Osteocyte (in vitro differentiated cells): ENCODE measurements at regions not wholly inside any gene's neighbourhood (a gene's known extent, or its start where the extent isn't known, plus 50 kb on each side); places are given as distances from the start of the nearest gene placed in this dataset.

ENCODE experiments used
- DNase-seq: peaks from one replicate; pipeline ENCODE4 v3.0.0; 2021; ENCODE audit warnings: mixed read lengths; ENCODE audit not compliant: unreplicated experiment; ENCODE audit errors: extremely low spot score
- H3K27ac Mint-ChIP-seq: one replicate; pipeline ENCODE4 v1.8.0; 2021; ENCODE audit warnings: mild to moderate bottlenecking, mixed read lengths; ENCODE audit not compliant: unreplicated experiment
- H3K27me3 Mint-ChIP-seq: one replicate; pipeline ENCODE4 v1.8.0; 2021; ENCODE audit warnings: mixed read lengths; ENCODE audit not compliant: unreplicated experiment
- H3K36me3 Mint-ChIP-seq: one replicate; pipeline ENCODE4 v1.8.0; 2021; ENCODE audit warnings: mixed read lengths; ENCODE audit not compliant: unreplicated experiment
- H3K4me1 Mint-ChIP-seq: one replicate; pipeline ENCODE4 v1.8.0; 2021; ENCODE audit warnings: mixed read lengths; ENCODE audit not compliant: unreplicated experiment
- H3K4me3 Mint-ChIP-seq: one replicate; pipeline ENCODE4 v1.8.0; 2021; ENCODE audit warnings: mild to moderate bottlenecking, moderate library complexity, mixed read lengths; ENCODE audit not compliant: unreplicated experiment
- H3K9me3 Mint-ChIP-seq: one replicate; pipeline ENCODE4 v1.8.0; 2021; ENCODE audit warnings: mixed read lengths; ENCODE audit not compliant: unreplicated experiment
- TF ChIP-seq, protein P1 (sequence below): fragments of 200-600 bp; sonication (generic); IDR thresholded peaks from 2 replicates; pipeline ENCODE4 v1.5.0; 2021; ENCODE audit warnings: antibody characterized with exemption, mild to moderate bottlenecking, moderate library complexity

DNA sequence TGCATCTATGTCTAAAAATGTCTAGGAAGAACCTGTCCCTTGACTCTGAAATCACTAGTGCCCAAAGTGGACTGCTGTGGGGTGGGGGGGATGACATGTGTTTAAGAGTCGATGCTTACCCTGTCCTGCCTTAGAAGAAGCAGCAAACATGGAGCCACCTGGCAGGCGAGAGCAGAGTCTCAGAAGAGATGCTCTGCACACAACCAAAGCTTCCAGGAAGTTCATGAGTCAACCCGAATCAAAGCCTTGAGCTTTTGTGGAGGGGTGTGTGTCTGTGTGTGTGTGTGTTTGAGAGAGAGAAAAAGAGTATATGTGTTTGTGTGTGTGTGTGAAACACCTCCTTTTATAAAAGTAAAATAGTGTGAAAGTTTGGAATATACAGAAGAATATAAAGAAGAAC is 269.9 kb downstream of the ALDH8A1 start:
- TF ChIP-seq, protein P1, sequence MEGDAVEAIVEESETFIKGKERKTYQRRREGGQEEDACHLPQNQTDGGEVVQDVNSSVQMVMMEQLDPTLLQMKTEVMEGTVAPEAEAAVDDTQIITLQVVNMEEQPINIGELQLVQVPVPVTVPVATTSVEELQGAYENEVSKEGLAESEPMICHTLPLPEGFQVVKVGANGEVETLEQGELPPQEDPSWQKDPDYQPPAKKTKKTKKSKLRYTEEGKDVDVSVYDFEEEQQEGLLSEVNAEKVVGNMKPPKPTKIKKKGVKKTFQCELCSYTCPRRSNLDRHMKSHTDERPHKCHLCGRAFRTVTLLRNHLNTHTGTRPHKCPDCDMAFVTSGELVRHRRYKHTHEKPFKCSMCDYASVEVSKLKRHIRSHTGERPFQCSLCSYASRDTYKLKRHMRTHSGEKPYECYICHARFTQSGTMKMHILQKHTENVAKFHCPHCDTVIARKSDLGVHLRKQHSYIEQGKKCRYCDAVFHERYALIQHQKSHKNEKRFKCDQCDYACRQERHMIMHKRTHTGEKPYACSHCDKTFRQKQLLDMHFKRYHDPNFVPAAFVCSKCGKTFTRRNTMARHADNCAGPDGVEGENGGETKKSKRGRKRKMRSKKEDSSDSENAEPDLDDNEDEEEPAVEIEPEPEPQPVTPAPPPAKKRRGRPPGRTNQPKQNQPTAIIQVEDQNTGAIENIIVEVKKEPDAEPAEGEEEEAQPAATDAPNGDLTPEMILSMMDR: no peak
- no peak overlapping the region for H3K4me3 Mint-ChIP-seq
- no peaks in the 10 kb centered on the region for H3K27me3 Mint-ChIP-seq
- H3K4me1 Mint-ChIP-seq: peaks cover 67% of the 10 kb centered on the region
- H3K9me3 Mint-ChIP-seq: no peaks in the 10 kb centered on the region
- H3K27ac Mint-ChIP-seq: peak overlapping the region; percentile 92
- H3K36me3 Mint-ChIP-seq: no peaks in the 10 kb centered on the region
- no peak for DNase-seq

DNA sequence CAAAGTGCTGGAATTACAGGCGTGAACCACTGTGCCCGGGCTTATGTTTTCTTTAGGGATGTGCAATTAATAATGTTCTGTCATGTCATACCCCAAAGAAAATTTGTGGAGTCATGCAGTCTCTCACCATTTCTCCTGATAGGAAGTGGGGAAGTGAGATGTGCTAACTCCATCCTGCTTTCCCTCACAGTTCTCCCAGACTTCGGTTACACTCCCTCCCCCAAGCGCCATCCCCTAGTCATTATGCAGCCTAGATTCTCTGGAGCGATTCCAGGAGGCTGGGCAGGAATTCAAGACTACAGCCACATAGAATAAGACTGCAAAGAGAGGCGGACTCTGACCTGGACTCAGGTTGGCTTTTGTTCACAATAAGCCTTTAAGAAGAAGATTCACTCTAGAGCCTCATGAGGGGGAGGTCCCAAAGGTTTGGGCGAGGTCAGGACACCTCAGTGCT is 271.4 kb downstream of the ALDH8A1 start:
- TF ChIP-seq, protein P1: no peak
- no peak for DNase-seq
- no peaks in the 10 kb centered on the region for H3K27me3 Mint-ChIP-seq

DNA sequence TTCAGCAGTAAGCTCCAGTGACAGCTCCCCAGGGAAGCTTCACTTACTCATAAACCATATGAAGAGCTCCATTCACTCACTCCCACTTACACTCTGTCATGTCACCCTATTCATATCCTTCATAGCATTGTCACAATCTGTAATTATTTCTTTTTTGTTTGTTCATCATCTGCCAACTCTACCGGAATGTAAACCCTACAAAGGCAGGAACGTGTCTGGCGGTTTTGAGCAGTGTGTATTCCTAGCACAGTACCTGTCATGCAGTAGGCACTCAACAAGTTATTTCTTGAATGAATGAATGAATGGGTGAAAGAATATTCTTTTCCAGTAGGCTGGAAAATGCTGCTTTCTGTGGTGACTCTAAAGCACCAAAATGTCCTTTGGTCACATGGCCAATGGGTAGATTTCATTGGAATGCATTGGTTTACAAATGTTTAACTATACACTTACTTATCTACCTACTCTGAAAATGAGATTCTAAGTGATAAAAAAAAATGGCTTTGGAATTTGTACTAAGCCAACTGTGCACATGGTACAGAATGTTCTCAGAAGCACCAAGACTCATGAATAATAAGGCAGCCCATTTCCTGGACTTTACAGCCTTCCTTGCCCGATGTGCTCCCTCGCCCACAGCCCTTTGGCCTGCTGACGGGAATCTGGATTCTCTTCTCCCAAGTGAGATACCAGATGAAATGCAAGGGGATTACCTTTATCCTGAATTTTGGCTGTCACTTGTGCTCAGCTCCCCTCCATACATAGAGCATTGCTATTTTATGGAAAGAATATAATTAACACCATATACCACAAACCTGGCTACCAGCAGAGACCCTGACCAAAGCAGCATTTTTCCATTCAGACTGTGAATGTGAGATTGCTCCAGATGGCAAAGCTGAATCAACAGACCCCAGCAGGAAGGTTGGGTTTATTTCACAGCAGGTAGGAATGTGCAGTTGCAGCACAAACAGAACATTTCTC is 273.3 kb downstream of the ALDH8A1 start:
- DNase-seq: peak; percentile 85
- TF ChIP-seq, protein P1: peak; percentile 46
- no peaks in the 10 kb centered on the region for H3K9me3 Mint-ChIP-seq
- H3K27me3 Mint-ChIP-seq: no peaks in the 10 kb centered on the region
- H3K4me3 Mint-ChIP-seq: peak overlapping the region; percentile 23
- H3K4me1 Mint-ChIP-seq: peaks cover 81% of the 10 kb centered on the region
- H3K36me3 Mint-ChIP-seq: no peaks in the 10 kb centered on the region
- H3K27ac Mint-ChIP-seq: peak overlapping the region; percentile 92

More for the DNA sequence above, 271.4 kb downstream of the ALDH8A1 start:
- peak overlapping the region; percentile 92 for H3K27ac Mint-ChIP-seq
- H3K4me1 Mint-ChIP-seq: peaks cover 69% of the 10 kb centered on the region
- H3K36me3 Mint-ChIP-seq: no peaks in the 10 kb centered on the region
- H3K9me3 Mint-ChIP-seq: no peaks in the 10 kb centered on the region
- H3K4me3 Mint-ChIP-seq: peak overlapping the region; percentile 18

DNA sequence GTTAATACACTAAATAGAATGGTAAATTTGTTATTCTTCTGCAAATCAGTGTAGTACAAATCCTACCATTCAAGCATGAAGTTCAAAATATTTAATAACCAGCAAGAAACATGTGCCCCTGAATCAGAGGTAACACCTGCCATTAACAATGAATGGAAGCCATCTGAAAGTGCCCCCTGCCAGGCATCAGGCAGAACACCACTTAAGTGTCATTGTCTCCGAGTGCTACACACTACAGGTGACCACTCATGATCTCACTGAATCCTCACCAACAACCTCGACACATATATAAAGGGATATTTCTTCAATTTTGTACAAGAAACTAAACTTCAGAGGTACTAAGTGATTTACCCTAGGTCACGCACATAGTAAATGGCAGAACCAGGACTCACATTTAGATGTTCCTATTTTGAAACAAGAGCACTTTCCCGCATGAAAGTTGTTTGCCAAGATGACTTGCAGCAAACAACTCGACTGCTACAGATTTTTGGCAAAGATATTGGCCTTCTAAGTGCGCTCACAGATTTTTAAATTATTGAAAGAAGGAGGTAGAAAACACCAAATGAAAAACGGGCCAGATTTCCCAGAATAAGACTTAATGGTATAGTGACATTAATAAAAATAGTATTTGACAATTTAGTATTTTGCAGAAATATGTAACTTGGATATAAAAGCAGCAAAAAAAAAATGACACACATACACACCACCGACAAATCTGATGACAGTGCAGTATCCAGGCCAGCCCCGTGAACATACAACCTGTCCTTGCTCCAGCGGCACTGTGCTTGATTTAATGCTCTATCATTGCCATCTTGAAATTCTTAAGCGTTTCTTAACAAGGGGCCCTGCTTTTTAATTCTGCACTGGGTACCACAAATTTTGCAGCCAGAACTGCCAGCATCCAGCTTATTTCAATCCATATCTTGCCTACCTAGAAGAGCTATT is 274.5 kb downstream of the ALDH8A1 start:
- peaks cover 78% of the 10 kb centered on the region for H3K4me1 Mint-ChIP-seq
- H3K27me3 Mint-ChIP-seq: no peaks in the 10 kb centered on the region
- no peak for DNase-seq
- H3K4me3 Mint-ChIP-seq: no peak overlapping the region
- H3K9me3 Mint-ChIP-seq: no peaks in the 10 kb centered on the region
- H3K36me3 Mint-ChIP-seq: no peaks in the 10 kb centered on the region
- TF ChIP-seq, protein P1: no peak
- peak overlapping the region; percentile 92 for H3K27ac Mint-ChIP-seq
